SK-N-SH treated with all-trans-retinoic acid at 6 μM for 48 hours (cell line): ENCODE measurements at regions not wholly inside any gene's neighbourhood (a gene's known extent, or its start where the extent isn't known, plus 50 kb on each side); places are given as distances from the start of the nearest gene placed in this dataset.

Source experiments
- BACH2 ChIP-seq: fragments of 250-450 bp; sonication (Bioruptor Pico); IDR thresholded peaks from 2 replicates; pipeline ENCODE4 v1.9.0; 2021; ENCODE audit warnings: mild to moderate bottlenecking, borderline replicate concordance
- ESRRG ChIP-seq: fragments of 250-450 bp; sonication (Bioruptor Pico); IDR thresholded peaks from 2 replicates; pipeline ENCODE4 v1.6.1; 2021; ENCODE audit warnings: mild to moderate bottlenecking
- OSR1 ChIP-seq: fragments of 250-450 bp; sonication (Bioruptor Pico); IDR thresholded peaks from 2 replicates; pipeline ENCODE4 v1.8.0; 2022; ENCODE audit warnings: moderate library complexity, mild to moderate bottlenecking, inconsistent platforms
- RARB ChIP-seq: fragments of 250-450 bp; sonication (Bioruptor Pico); IDR thresholded peaks from 2 replicates; pipeline ENCODE4 v1.8.0; 2021; ENCODE audit warnings: mild to moderate bottlenecking, moderate library complexity
- SNAI2 ChIP-seq: fragments of 250-450 bp; sonication (Bioruptor Pico); IDR thresholded peaks from 2 replicates; pipeline ENCODE4 v1.5.0; 2020; ENCODE audit warnings: mild to moderate bottlenecking, moderate library complexity
- TCF4 ChIP-seq: fragments of 250-450 bp; sonication (Bioruptor Pico); IDR thresholded peaks from 2 replicates; pipeline ENCODE4 v1.8.0; 2021; ENCODE audit warnings: mild to moderate bottlenecking, moderate library complexity, borderline replicate concordance
- TOX ChIP-seq: fragments of 250-450 bp; sonication (Bioruptor Pico); IDR thresholded peaks from 2 replicates; pipeline ENCODE4 v1.8.0; 2021; ENCODE audit warnings: mild to moderate bottlenecking, moderate library complexity, borderline replicate concordance
- ZFP30 ChIP-seq: fragments of 450-650 bp; formaldehyde crosslinking; IDR thresholded peaks from 2 replicates; pipeline ENCODE4 v1.5.0; 2022; ENCODE audit warnings: mild to moderate bottlenecking, moderate library complexity
- ZNF565 ChIP-seq: fragments of 450-650 bp; formaldehyde crosslinking; conservative IDR thresholded peaks from 2 replicates; pipeline ENCODE4 v1.5.0; 2020; ENCODE audit warnings: low read depth, mild to moderate bottlenecking, moderate library complexity
- ZNF70 ChIP-seq: fragments of 450-650 bp; formaldehyde crosslinking; IDR thresholded peaks from 2 replicates; pipeline ENCODE4 v1.5.0; 2020; ENCODE audit warnings: mild to moderate bottlenecking, moderate library complexity
- TF ChIP-seq, protein P1 (sequence below): fragments of 250-450 bp; sonication (Bioruptor Pico); IDR thresholded peaks from 2 replicates; pipeline ENCODE4 v1.8.0; 2020; ENCODE audit warnings: mild to moderate bottlenecking, moderate library complexity, borderline replicate concordance
- TF ChIP-seq, protein P2 (sequence below): fragments of 250-450 bp; sonication (Bioruptor Pico); IDR thresholded peaks from 2 replicates; pipeline ENCODE4 v1.8.0; 2021; ENCODE audit warnings: low read depth, mild to moderate bottlenecking, moderate library complexity, borderline replicate concordance
- TF ChIP-seq, protein P3 (sequence below): fragments of 250-450 bp; sonication (Bioruptor Pico); IDR thresholded peaks from 2 replicates; pipeline ENCODE4 v1.5.0; 2020; ENCODE audit warnings: mild to moderate bottlenecking, moderate library complexity
- TF ChIP-seq, protein P4 (sequence below): fragments of 250-450 bp; sonication (Bioruptor Pico); IDR thresholded peaks from 2 replicates; pipeline ENCODE4 v1.5.1; 2021; ENCODE audit warnings: mild to moderate bottlenecking, moderate library complexity

DNA sequence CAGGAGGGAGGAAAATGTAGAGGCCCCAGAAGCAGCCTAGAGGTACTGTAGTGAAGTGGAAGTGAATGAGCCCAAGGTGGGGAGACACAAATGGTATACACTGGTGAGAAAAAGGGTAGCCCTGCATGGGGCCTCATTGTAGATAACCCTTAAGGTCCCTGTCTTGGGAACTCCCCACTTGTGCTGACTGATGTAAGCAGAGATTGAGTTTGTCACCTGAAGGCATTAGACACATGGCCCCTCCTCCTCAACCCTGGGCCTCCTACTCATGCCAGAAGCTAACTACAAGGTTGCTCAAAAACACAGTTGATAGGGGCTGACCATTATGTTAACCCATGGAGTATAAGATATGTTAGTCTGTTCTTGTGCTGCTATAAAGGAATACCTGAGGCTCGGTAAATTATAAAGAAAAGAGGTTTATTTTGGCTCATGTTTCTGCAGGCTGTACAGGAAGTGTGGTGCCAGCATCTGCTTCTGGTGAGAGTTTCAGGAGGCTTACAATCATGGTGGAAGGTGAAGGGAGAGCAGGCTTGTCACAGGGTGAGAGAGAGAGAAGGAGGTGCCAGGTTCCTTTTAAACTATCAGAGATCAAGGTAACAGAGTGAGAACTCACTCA lies 84.6 kb upstream of the RNU6-1 start:
- no peak for TF ChIP-seq ESRRG (CRISPR knock-in tag)
- no peak for TF ChIP-seq ZFP30
- TF ChIP-seq SNAI2 (CRISPR knock-in tag): no peak
- no peak for TF ChIP-seq RARB (CRISPR knock-in tag)
- TF ChIP-seq, protein P1, sequence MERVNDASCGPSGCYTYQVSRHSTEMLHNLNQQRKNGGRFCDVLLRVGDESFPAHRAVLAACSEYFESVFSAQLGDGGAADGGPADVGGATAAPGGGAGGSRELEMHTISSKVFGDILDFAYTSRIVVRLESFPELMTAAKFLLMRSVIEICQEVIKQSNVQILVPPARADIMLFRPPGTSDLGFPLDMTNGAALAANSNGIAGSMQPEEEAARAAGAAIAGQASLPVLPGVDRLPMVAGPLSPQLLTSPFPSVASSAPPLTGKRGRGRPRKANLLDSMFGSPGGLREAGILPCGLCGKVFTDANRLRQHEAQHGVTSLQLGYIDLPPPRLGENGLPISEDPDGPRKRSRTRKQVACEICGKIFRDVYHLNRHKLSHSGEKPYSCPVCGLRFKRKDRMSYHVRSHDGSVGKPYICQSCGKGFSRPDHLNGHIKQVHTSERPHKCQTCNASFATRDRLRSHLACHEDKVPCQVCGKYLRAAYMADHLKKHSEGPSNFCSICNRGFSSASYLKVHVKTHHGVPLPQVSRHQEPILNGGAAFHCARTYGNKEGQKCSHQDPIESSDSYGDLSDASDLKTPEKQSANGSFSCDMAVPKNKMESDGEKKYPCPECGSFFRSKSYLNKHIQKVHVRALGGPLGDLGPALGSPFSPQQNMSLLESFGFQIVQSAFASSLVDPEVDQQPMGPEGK (CRISPR knock-in tag): no peak
- no peak for TF ChIP-seq OSR1 (CRISPR knock-in tag)
- no peak for TF ChIP-seq TCF4
- TF ChIP-seq, protein P2, sequence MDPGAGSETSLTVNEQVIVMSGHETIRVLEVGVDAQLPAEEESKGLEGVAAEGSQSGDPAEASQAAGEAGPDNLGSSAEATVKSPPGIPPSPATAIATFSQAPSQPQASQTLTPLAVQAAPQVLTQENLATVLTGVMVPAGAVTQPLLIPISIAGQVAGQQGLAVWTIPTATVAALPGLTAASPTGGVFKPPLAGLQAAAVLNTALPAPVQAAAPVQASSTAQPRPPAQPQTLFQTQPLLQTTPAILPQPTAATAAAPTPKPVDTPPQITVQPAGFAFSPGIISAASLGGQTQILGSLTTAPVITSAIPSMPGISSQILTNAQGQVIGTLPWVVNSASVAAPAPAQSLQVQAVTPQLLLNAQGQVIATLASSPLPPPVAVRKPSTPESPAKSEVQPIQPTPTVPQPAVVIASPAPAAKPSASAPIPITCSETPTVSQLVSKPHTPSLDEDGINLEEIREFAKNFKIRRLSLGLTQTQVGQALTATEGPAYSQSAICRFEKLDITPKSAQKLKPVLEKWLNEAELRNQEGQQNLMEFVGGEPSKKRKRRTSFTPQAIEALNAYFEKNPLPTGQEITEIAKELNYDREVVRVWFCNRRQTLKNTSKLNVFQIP: no peak
- TF ChIP-seq TOX (CRISPR knock-in tag): no peak
- no peak for TF ChIP-seq ZNF70 (CRISPR knock-in tag)
- no peak for TF ChIP-seq BACH2 (CRISPR knock-in tag)
- TF ChIP-seq, protein P3, sequence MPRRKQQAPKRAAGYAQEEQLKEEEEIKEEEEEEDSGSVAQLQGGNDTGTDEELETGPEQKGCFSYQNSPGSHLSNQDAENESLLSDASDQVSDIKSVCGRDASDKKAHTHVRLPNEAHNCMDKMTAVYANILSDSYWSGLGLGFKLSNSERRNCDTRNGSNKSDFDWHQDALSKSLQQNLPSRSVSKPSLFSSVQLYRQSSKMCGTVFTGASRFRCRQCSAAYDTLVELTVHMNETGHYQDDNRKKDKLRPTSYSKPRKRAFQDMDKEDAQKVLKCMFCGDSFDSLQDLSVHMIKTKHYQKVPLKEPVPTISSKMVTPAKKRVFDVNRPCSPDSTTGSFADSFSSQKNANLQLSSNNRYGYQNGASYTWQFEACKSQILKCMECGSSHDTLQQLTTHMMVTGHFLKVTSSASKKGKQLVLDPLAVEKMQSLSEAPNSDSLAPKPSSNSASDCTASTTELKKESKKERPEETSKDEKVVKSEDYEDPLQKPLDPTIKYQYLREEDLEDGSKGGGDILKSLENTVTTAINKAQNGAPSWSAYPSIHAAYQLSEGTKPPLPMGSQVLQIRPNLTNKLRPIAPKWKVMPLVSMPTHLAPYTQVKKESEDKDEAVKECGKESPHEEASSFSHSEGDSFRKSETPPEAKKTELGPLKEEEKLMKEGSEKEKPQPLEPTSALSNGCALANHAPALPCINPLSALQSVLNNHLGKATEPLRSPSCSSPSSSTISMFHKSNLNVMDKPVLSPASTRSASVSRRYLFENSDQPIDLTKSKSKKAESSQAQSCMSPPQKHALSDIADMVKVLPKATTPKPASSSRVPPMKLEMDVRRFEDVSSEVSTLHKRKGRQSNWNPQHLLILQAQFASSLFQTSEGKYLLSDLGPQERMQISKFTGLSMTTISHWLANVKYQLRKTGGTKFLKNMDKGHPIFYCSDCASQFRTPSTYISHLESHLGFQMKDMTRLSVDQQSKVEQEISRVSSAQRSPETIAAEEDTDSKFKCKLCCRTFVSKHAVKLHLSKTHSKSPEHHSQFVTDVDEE (CRISPR knock-in tag): no peak
- TF ChIP-seq, protein P4, sequence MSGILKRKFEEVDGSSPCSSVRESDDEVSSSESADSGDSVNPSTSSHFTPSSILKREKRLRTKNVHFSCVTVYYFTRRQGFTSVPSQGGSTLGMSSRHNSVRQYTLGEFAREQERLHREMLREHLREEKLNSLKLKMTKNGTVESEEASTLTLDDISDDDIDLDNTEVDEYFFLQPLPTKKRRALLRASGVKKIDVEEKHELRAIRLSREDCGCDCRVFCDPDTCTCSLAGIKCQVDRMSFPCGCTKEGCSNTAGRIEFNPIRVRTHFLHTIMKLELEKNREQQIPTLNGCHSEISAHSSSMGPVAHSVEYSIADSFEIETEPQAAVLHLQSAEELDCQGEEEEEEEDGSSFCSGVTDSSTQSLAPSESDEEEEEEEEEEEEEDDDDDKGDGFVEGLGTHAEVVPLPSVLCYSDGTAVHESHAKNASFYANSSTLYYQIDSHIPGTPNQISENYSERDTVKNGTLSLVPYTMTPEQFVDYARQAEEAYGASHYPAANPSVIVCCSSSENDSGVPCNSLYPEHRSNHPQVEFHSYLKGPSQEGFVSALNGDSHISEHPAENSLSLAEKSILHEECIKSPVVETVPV: no peak
- no peak for TF ChIP-seq ZNF565 (CRISPR knock-in tag)
